Gastroesophageal sphincter (tissue), 4 donors: ENCODE measurements at regions not wholly inside any gene's neighbourhood (a gene's known extent, or its start where the extent isn't known, plus 50 kb on each side); places are given as distances from the start of the nearest gene placed in this dataset.

Experiments
- ATAC-seq: fragments of 150-250 bp; one replicate; pipeline ENCODE4 v1.9.1; 2016; ENCODE audit warnings: mild to moderate bottlenecking, moderate library complexity
- H3K27ac ChIP-seq, 4 donors: fragments of 200-600 bp; sonication (generic) in 3 of 4; 1 replicate in 3 of 4; 2 replicates in 1 of 4; pipeline ENCODE4 v1.5.1; 2016 to 2019
- H3K27me3 ChIP-seq: fragments of 200-600 bp; sonication (generic); one replicate; pipeline ENCODE4 v1.5.1; 2019
- H3K36me3 ChIP-seq, 2 donors: fragments of 200-600 bp; sonication (generic); one replicate each; pipeline ENCODE4 v1.5.1; 2019; ENCODE audit warnings: control low read depth in 1 of 2
- H3K4me1 ChIP-seq, 3 donors: fragments of 200-600 bp; sonication (generic); 1 replicate in 2 of 3; 2 replicates in 1 of 3; pipeline ENCODE4 v1.5.1; 2016 to 2019; ENCODE audit warnings: control low read depth in 2 of 3
- H3K4me3 ChIP-seq, 2 donors: fragments of 200-600 bp; sonication (generic); one replicate each; pipeline ENCODE4 v1.5.1; 2019; ENCODE audit warnings: mild to moderate bottlenecking in 1 of 2, moderate library complexity in 1 of 2
- H3K9me3 ChIP-seq, 3 donors: fragments of 200-600 bp; sonication (generic); one replicate each; pipeline ENCODE4 v1.5.1; 2017 to 2019; ENCODE audit warnings: control low read depth in 2 of 3
- CTCF ChIP-seq, 4 experiments: fragments of 200-600 bp in 2 of 4; fragments of 450-650 bp in 2 of 4; sonication (generic) in 1 of 4; IDR thresholded peaks; one replicate each; pipeline ENCODE4 v1.5.1; 2017 to 2019; ENCODE audit warnings: antibody characterized with exemption in 4 of 4, mild to moderate bottlenecking in 2 of 4, moderate library complexity in 2 of 4
- EP300 ChIP-seq: sonication (generic); formaldehyde crosslinking; IDR thresholded peaks from one replicate; pipeline ENCODE4 v1.6.1; 2017; ENCODE audit warnings: antibody characterized with exemption, mild to moderate bottlenecking
- POLR2A ChIP-seq, 2 donors: fragments of 450-650 bp; IDR thresholded peaks; one replicate each; pipeline ENCODE4 v1.6.1; 2017; ENCODE audit warnings: antibody characterized with exemption in 2 of 2, mild to moderate bottlenecking in 2 of 2, moderate library complexity in 1 of 2
- POLR2AphosphoS5 ChIP-seq: sonication (generic); formaldehyde crosslinking; IDR thresholded peaks from one replicate; pipeline ENCODE4 v1.6.1; 2017; ENCODE audit warnings: antibody characterized with exemption
- WGBS, 2 donors: methylation state at CpG; one replicate each; pipeline ENCODE4 v1.1.5; 2018; ENCODE audit warnings: low coverage in 1 of 2; 5-methylcytosine and 5-hydroxymethylcytosine counted together

GRCh38 chr18:41146301-41146700 is 808.7 kb upstream of the PIK3C3 start:
- H3K9me3 ChIP-seq: no peaks in the 10 kb centered on the region
- H3K36me3 ChIP-seq: no peaks in the 10 kb centered on the region
- no peak overlapping the region for H3K27ac ChIP-seq
- WGBS, 2 donors: 44 to 100% methylated on average over 1 of the region's 1 CpG
- H3K4me1 ChIP-seq: no peaks in the 10 kb centered on the region
- H3K4me3 ChIP-seq: no peak overlapping the region
- H3K27me3 ChIP-seq: no peaks in the 10 kb centered on the region
- TF ChIP-seq POLR2AphosphoS5: no peak
- no peak for TF ChIP-seq POLR2A (IDR thresholded peaks at IDR 0.05)
- no peak for TF ChIP-seq EP300
- no peak for TF ChIP-seq CTCF (IDR thresholded peaks at IDR 0.05)
- no peak for ATAC-seq

- H3K27ac ChIP-seq: no peak overlapping the region
- H3K9me3 ChIP-seq: no peaks in the 10 kb centered on the region
- H3K4me3 ChIP-seq: no peak overlapping the region
- H3K36me3 ChIP-seq: no peaks in the 10 kb centered on the region
- TF ChIP-seq POLR2A (IDR thresholded peaks at IDR 0.05): no peak
- no peak for TF ChIP-seq EP300
- no peak for TF ChIP-seq CTCF (IDR thresholded peaks at IDR 0.05)
- no peak for TF ChIP-seq POLR2AphosphoS5
- H3K4me1 ChIP-seq: no peaks in the 10 kb centered on the region
- no peaks in the 10 kb centered on the region for H3K27me3 ChIP-seq
- ATAC-seq: no peak
Observed at GRCh38 chr18:41145516-41145915, 809.5 kb upstream of the PIK3C3 start.

GRCh38 chr18:41144441-41144840 is 810.6 kb upstream of the PIK3C3 start:
- Histone ChIP-seq H3K27ac (no peak overlapping the region), H3K4me1 (no peaks in the 10 kb centered on the region), H3K9me3 (no peaks in the 10 kb centered on the region), H3K4me3 (no peak overlapping the region), H3K27me3 (no peaks in the 10 kb centered on the region), H3K36me3 (no peaks in the 10 kb centered on the region)
- no peak for ATAC-seq
- TF ChIP-seq EP300: no peak
- no peak for TF ChIP-seq POLR2A (IDR thresholded peaks at IDR 0.05)
- no peak for TF ChIP-seq POLR2AphosphoS5
- no peak for TF ChIP-seq CTCF (IDR thresholded peaks at IDR 0.05)
- 82% methylated on average over 1 of the region's 1 CpG; no CpG with 5 or more reads in 1 of the 2 donors for WGBS, 2 donors

- WGBS, 2 donors: 74 to 84% methylated on average over 3 of the region's 3 CpGs
- Histone ChIP-seq H3K9me3 (no peaks in the 10 kb centered on the region), H3K36me3 (no peaks in the 10 kb centered on the region), H3K4me3 (no peak overlapping the region), H3K4me1 (no peaks in the 10 kb centered on the region), H3K27ac (no peak overlapping the region), H3K27me3 (no peaks in the 10 kb centered on the region)
- no peak for ATAC-seq
- no peak for TF ChIP-seq CTCF (IDR thresholded peaks at IDR 0.05)
- no peak for TF ChIP-seq EP300
- TF ChIP-seq POLR2A (IDR thresholded peaks at IDR 0.05): no peak
- no peak for TF ChIP-seq POLR2AphosphoS5
Observed at GRCh38 chr18:41140506-41140905, 814.5 kb upstream of the PIK3C3 start.

- Histone ChIP-seq H3K9me3 (no peaks in the 10 kb centered on the region), H3K4me3 (no peak overlapping the region), H3K27me3 (no peaks in the 10 kb centered on the region), H3K27ac (no peak overlapping the region), H3K4me1 (no peaks in the 10 kb centered on the region), H3K36me3 (no peaks in the 10 kb centered on the region)
- ATAC-seq: no peak
- WGBS, 2 donors: 50 to 67% methylated on average over 1 of the region's 1 CpG
- TF ChIP-seq POLR2AphosphoS5: no peak
- no peak for TF ChIP-seq CTCF (IDR thresholded peaks at IDR 0.05)
- TF ChIP-seq EP300: no peak
- TF ChIP-seq POLR2A (IDR thresholded peaks at IDR 0.05): no peak
Observed at GRCh38 chr18:41135146-41135545, 819.9 kb upstream of the PIK3C3 start.
